ENCODE measurements at regions not wholly inside any gene's neighbourhood (a gene's known extent, or its start where the extent isn't known, plus 50 kb on each side); places are given as distances from the start of the nearest gene placed in this dataset.

GRCh38 chr5:136793300-136793699 lies 428.0 kb upstream of the TRPC7 start:
- no peak overlapping the region for H2BK12ac ChIP-seq (ENCODE audit: low read depth, low read length)
- 93% methylated on average over 3 of the region's 3 CpGs; no CpG with 5 or more reads in 1 of the 2 experiments for WGBS, 2 experiments (ENCODE audit: extremely low coverage in 1 of 2, insufficient coverage in 1 of 2, insufficient read length in 1 of 2, insufficient replicate concordance in 2 of 2, low coverage in 1 of 2, low lambda C conversion rate in 2 of 2, missing lambda C conversion rate in 1 of 2)
- TF ChIP-seq YY1 (IDR thresholded peaks at IDR 0.05; ENCODE audit: low read depth, low read length) (no peak), RFX5 (IDR thresholded peaks at IDR 0.05; ENCODE audit: borderline replicate concordance, low read depth, low read length) (no peak), JUND (IDR thresholded peaks at IDR 0.05; ENCODE audit: low read length) (no peak), BRCA1 (IDR thresholded peaks at IDR 0.05; ENCODE audit: low read depth, low read length) (no peak), POLR2AphosphoS5 (IDR thresholded peaks at IDR 0.05; ENCODE audit: low read depth, low read length) (no peak), SIRT6 (IDR thresholded peaks at IDR 0.05; ENCODE audit: low read length) (no peak), SP2 (IDR thresholded peaks at IDR 0.05; ENCODE audit: low read length) (no peak), FOSL1 (IDR thresholded peaks at IDR 0.05; ENCODE audit: insufficient read depth, low read depth, low read length) (no peak), ATF2 (IDR thresholded peaks at IDR 0.05; ENCODE audit: low read length) (no peak), CHD2 (IDR thresholded peaks at IDR 0.05; ENCODE audit: low read length) (no peak), POU5F1 (IDR thresholded peaks at IDR 0.05; ENCODE audit: low read depth, low read length) (no peak), POLR2A (IDR thresholded peaks at IDR 0.05; ENCODE audit: control extremely low read depth in 1 of 2, low read depth in 2 of 2, low read length in 2 of 2) (no peak), TCF12 (IDR thresholded peaks at IDR 0.05; ENCODE audit: low read depth, low read length) (no peak)
- TF ChIP-seq, protein P1, sequence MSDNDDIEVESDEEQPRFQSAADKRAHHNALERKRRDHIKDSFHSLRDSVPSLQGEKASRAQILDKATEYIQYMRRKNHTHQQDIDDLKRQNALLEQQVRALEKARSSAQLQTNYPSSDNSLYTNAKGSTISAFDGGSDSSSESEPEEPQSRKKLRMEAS (IDR thresholded peaks at IDR 0.05) = no peak
- TF ChIP-seq, protein P2, sequence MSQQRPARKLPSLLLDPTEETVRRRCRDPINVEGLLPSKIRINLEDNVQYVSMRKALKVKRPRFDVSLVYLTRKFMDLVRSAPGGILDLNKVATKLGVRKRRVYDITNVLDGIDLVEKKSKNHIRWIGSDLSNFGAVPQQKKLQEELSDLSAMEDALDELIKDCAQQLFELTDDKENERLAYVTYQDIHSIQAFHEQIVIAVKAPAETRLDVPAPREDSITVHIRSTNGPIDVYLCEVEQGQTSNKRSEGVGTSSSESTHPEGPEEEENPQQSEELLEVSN (IDR thresholded peaks at IDR 0.05) = no peak

More at GRCh38 chr5:136793300-136793699, 428.0 kb upstream of the TRPC7 start:
- H3K4me3 ChIP-seq (ENCODE audit: extremely low read depth in 1 of 4, insufficient read depth in 2 of 4, low read depth in 3 of 4, low read length in 4 of 4) = no peak overlapping the region
- no peak overlapping the region for H4K5ac ChIP-seq (ENCODE audit: insufficient read length, low read depth, low read length)
- H3K4me1 ChIP-seq (replicated peaks in 1 of 4; ENCODE audit: control insufficient read depth in 3 of 4, insufficient read depth in 4 of 4, low read length in 3 of 4) = no peaks in the 10 kb centered on the region
- no peaks in the 10 kb centered on the region for H3K36me3 ChIP-seq (ENCODE audit: control insufficient read depth in 2 of 4, insufficient read depth in 4 of 4, low read length in 3 of 4)
- FAIRE-seq = no peak
- H4K91ac ChIP-seq (replicated peaks; ENCODE audit: insufficient read length, low read length) = no peak overlapping the region
- H2AK5ac ChIP-seq (ENCODE audit: low read depth, low read length) = no peak overlapping the region
- H3K27ac ChIP-seq (ENCODE audit: low read depth, low read length) = no peak overlapping the region
- no peak overlapping the region for H4K8ac ChIP-seq (ENCODE audit: extremely low read depth, insufficient read depth, low read length)
- no peak overlapping the region for H3K23ac ChIP-seq (ENCODE audit: insufficient read length)
- DNase-seq (ENCODE audit: low read depth in 1 of 2, low spot score in 2 of 2) = no peak
- H3K56ac ChIP-seq (replicated peaks; ENCODE audit: insufficient read length, low read depth, low read length) = no peak overlapping the region
- peaks cover 4 to 10% of the 10 kb centered on the region in 2 experiments; a peak in 2 of 4 replicates for H3K9me3 ChIP-seq (ENCODE audit: insufficient read depth in 2 of 2, low read depth in 1 of 2, low read length in 1 of 2)
- H3K23me2 ChIP-seq (ENCODE audit: low read depth, low read length) = no peaks in the 10 kb centered on the region
- H2AFZ ChIP-seq (ENCODE audit: low read length) = no peak overlapping the region
- no peaks in the 10 kb centered on the region for H3K79me1 ChIP-seq (ENCODE audit: low read depth, low read length)
- no peak overlapping the region for H3K18ac ChIP-seq (ENCODE audit: extremely low read depth, low read length)
- H3K4me2 ChIP-seq (ENCODE audit: insufficient read depth in 1 of 2, low read depth in 2 of 2, low read length in 2 of 2) = no peak overlapping the region
- H3K9ac ChIP-seq (replicated peaks in 1 of 4; ENCODE audit: extremely low read depth in 1 of 4, low read depth in 3 of 4, low read length in 3 of 4) = no peak overlapping the region
- H3K4ac ChIP-seq (replicated peaks; ENCODE audit: insufficient read length, low read depth, low read length) = no peak overlapping the region
- no peak overlapping the region for H2BK5ac ChIP-seq (ENCODE audit: low read depth, low read length)
- H3K27me3 ChIP-seq (replicated peaks in 1 of 4; ENCODE audit: control insufficient read depth in 3 of 4, extremely low read depth in 1 of 4, insufficient read depth in 3 of 4, low read length in 3 of 4) = no peaks in the 10 kb centered on the region
- no peak overlapping the region for H3K14ac ChIP-seq (ENCODE audit: insufficient read length)
- no peak overlapping the region for H2BK15ac ChIP-seq (ENCODE audit: low read length)
- ChIA-PET POLR2A (ENCODE audit: partially characterized antibody) (no interaction called here), CTCF (ENCODE audit: partially characterized antibody) (interaction anchor here (1.2 kb wide), 1 partner anchor 430 kb away, joined by 3 read pairs; no protein-coding TSS in a partner anchor)
- H2BK120ac ChIP-seq (replicated peaks; ENCODE audit: low read depth, low read length) = no peak overlapping the region
- no peaks in the 10 kb centered on the region for H3K79me2 ChIP-seq (ENCODE audit: control insufficient read depth in 1 of 2, insufficient read depth in 2 of 2, low read length in 2 of 2)
- H2BK20ac ChIP-seq (ENCODE audit: low read length) = no peak overlapping the region
- H4K20me1 ChIP-seq (replicated peaks in 1 of 2; ENCODE audit: control insufficient read depth in 1 of 2, insufficient read depth in 2 of 2, low read length in 2 of 2) = no peaks in the 10 kb centered on the region

All from H1 (cell line).